HCT116 (cell line): ENCODE measurements at regions not wholly inside any gene's neighbourhood (a gene's known extent, or its start where the extent isn't known, plus 50 kb on each side); places are given as distances from the start of the nearest gene placed in this dataset.

Source experiments
- ATAC-seq: fragments of 200-7000 bp; cut with Tn5 transposase; 2 replicates; pipeline ENCODE4 v1.9.1; 2020; ENCODE audit warnings: mild to moderate bottlenecking, moderate library complexity
- BruUV-seq: library from RNA; stranded (reverse); fragments of 400-500 nt; replicated peaks from 2 replicates; lab custom pipeline; 2021; lab: Mats Ljungman, UMichigan
- CTCF ChIA-PET: fragments of 300-600 bp; sonication (Branson Sonifier 250); formaldehyde crosslinking; loops from one replicate; lab custom pipeline; 2021; ENCODE audit warnings: antibody characterized with exemption; lab: Charles Lee
- POLR2A ChIA-PET: fragments of 300-600, 350-600 bp; sonication (Branson Sonifier 250); formaldehyde crosslinking; loops from one replicate; lab custom pipeline; 2021; ENCODE audit warnings: antibody characterized with exemption; lab: Charles Lee
- RAD21 ChIA-PET, 2 experiments: fragments of 300-600 bp; sonication (Branson Sonifier 250); formaldehyde crosslinking; loops; one replicate each; lab custom pipeline; 2023; ENCODE audit warnings: low total read pairs in 2 of 2; ENCODE audit not compliant: uncharacterized antibody in 2 of 2, unreplicated experiment in 2 of 2, low non-redundant PET in 1 of 2; lab: Charles Lee
- DNase-seq: peaks from one replicate; pipeline ENCODE4 v3.0.0-alpha.2; 2010; ENCODE audit warnings: low read depth, low spot score
- H2AFZ ChIP-seq: fragments of 200-600 bp; shearing (Covaris generic), sonication (generic); 2 replicates; pipeline ENCODE4 v1.6.1; 2017; ENCODE audit warnings: low read depth, mixed run types, mixed read lengths, antibody characterized with exemption, low read length; ENCODE audit not compliant: poor library complexity, severe bottlenecking
- H3K27ac ChIP-seq: 2 replicates; pipeline ENCODE4 v1.5.1; 2012; ENCODE audit warnings: low read depth, low read length
- H3K27me3 ChIP-seq: fragments of 200-600 bp; sonication (generic); 2 replicates; pipeline ENCODE4 v1.6.1; 2016; ENCODE audit warnings: mixed run types, low read length, mixed read lengths; ENCODE audit not compliant: insufficient read depth
- H3K36me3 ChIP-seq, 2 experiments: fragments of 200-500 bp in 1 of 2; fragments of 200-600 bp in 1 of 2; sonication (Bioruptor generic) in 1 of 2; sonication (generic) in 1 of 2; 2 replicates each; pipeline versions ENCODE4 v1.5.1 to v1.6.1; 2014 to 2016; ENCODE audit warnings: low read length in 2 of 2, inconsistent platforms in 1 of 2, mixed read lengths in 1 of 2, mixed run types in 1 of 2; ENCODE audit not compliant: insufficient read depth in 2 of 2, control insufficient read depth in 1 of 2
- H3K4me1 ChIP-seq, 2 experiments: fragments of 200-600 bp in 1 of 2; sonication (generic) in 1 of 2; 2 replicates each; pipeline versions ENCODE4 v1.5.1 to v1.6.1; 2012 to 2017; ENCODE audit warnings: low read length in 2 of 2, inconsistent platforms in 1 of 2, mild to moderate bottlenecking in 1 of 2, mixed read lengths in 1 of 2, mixed run types in 1 of 2, moderate library complexity in 1 of 2; ENCODE audit not compliant: insufficient read depth in 2 of 2, control insufficient read depth in 1 of 2
- H3K4me2 ChIP-seq: fragments of 200-600 bp; sonication (generic); 2 replicates; pipeline ENCODE4 v1.6.1; 2017; ENCODE audit warnings: mixed run types, low read length, mixed read lengths
- H3K4me3 ChIP-seq, 2 experiments: fragments of 200-600 bp in 1 of 2; sonication (generic) in 1 of 2; replicated peaks in 1 of 2; 2 replicates each; pipeline ENCODE4 v1.5.1; 2011 to 2016; ENCODE audit warnings: low read length in 2 of 2, control low read depth in 1 of 2, low read depth in 1 of 2, mild to moderate bottlenecking in 1 of 2, mixed read lengths in 1 of 2, mixed run types in 1 of 2
- H3K79me2 ChIP-seq: fragments of 200-600 bp; sonication (generic); 2 replicates; pipeline ENCODE4 v1.6.1; 2017; ENCODE audit warnings: mild to moderate bottlenecking, mixed run types, low read length, moderate library complexity, mixed read lengths; ENCODE audit not compliant: insufficient read depth
- H3K9ac ChIP-seq: fragments of 200-600 bp; sonication (generic); 2 replicates; pipeline ENCODE4 v1.6.1; 2016; ENCODE audit warnings: low read length, mixed read lengths
- H3K9me2 ChIP-seq: fragments of 200-600 bp; sonication (generic), shearing (Covaris generic); 2 replicates; pipeline ENCODE4 v1.6.1; 2017; ENCODE audit warnings: mixed run types, mild to moderate bottlenecking, moderate library complexity; ENCODE audit not compliant: insufficient read depth
- H3K9me3 ChIP-seq, 2 experiments: fragments of 200-500 bp in 1 of 2; fragments of 200-600 bp in 1 of 2; sonication (Bioruptor generic) in 1 of 2; sonication (generic) in 1 of 2; 2 replicates each; pipeline ENCODE4 v1.6.1; 2014 to 2017; ENCODE audit warnings: low read length in 2 of 2, mixed read lengths in 2 of 2, inconsistent platforms in 1 of 2, low read depth in 1 of 2, mild to moderate bottlenecking in 1 of 2, mixed run types in 1 of 2, moderate library complexity in 1 of 2; ENCODE audit not compliant: control insufficient read depth in 1 of 2, insufficient read depth in 1 of 2
- H4K20me1 ChIP-seq: fragments of 200-600 bp; sonication (generic), shearing (Covaris generic); 2 replicates; pipeline ENCODE4 v1.6.1; 2017; ENCODE audit warnings: mixed run types, mild to moderate bottlenecking, moderate library complexity; ENCODE audit not compliant: insufficient read depth
- CBX3 ChIP-seq: IDR thresholded peaks from 2 replicates; pipeline ENCODE4 v1.6.1; 2012; ENCODE audit warnings: low read depth
- EGR1 ChIP-seq: IDR thresholded peaks from 2 replicates; pipeline ENCODE4 v1.6.1; 2012; ENCODE audit warnings: low read depth
- POLR2AphosphoS5 ChIP-seq: IDR thresholded peaks from 2 replicates; pipeline ENCODE4 v1.6.1; 2011; ENCODE audit warnings: mild to moderate bottlenecking, low read depth, low read length, moderate library complexity
- RAD21 ChIP-seq: IDR thresholded peaks from 2 replicates; pipeline ENCODE4 v1.6.1; 2012; ENCODE audit warnings: low read depth, mild to moderate bottlenecking
- SIN3A ChIP-seq: IDR thresholded peaks from 2 replicates; pipeline ENCODE4 v1.6.1; 2012; ENCODE audit warnings: low read depth
- SRF ChIP-seq: IDR thresholded peaks from 2 replicates; pipeline ENCODE4 v1.6.1; 2012; ENCODE audit warnings: low read depth
- intact Hi-C: fragments of 100-400 bp; cut with micrococcal nuclease; formaldehyde crosslinking; loops from 2 replicates; pipeline ENCODE4 v1.10.0; 2022
- TF ChIP-seq, protein P1 (sequence below), 3 experiments: fragments of 200-600 bp in 1 of 3; sonication (generic) in 1 of 3; IDR thresholded peaks in 2 of 3; conservative IDR thresholded peaks in 1 of 3; 2 replicates each; pipeline ENCODE4 v1.5.1; 2012 to 2017; ENCODE audit warnings: low read depth in 2 of 3, low read length in 2 of 3, antibody characterized with exemption in 1 of 3, borderline replicate concordance in 1 of 3, control low read depth in 1 of 3, mild to moderate bottlenecking in 1 of 3, mixed read lengths in 1 of 3, mixed run types in 1 of 3, moderate library complexity in 1 of 3; ENCODE audit not compliant: insufficient read depth in 1 of 3
- TF ChIP-seq, protein P2 (sequence below): IDR thresholded peaks from 2 replicates; pipeline ENCODE4 v1.6.1; 2012

- no TSS peak for BruUV-seq
- H4K20me1 ChIP-seq: no peaks in the 10 kb centered on the region
- H3K36me3 ChIP-seq: no peaks in the 10 kb centered on the region
- POLR2A ChIA-PET: no interaction called here
- no peaks in the 10 kb centered on the region for H3K79me2 ChIP-seq
- no peak for TF ChIP-seq EGR1
- intact Hi-C loops: no loop called here
- H3K9me2 ChIP-seq: no peaks in the 10 kb centered on the region
- H3K9me3 ChIP-seq: no peaks in the 10 kb centered on the region
- no peak overlapping the region for H2AFZ ChIP-seq
- no peak overlapping the region for H3K4me3 ChIP-seq
- RAD21 ChIA-PET: no interaction called here
- DNase-seq (no peak), ATAC-seq (no peak)
- CTCF ChIA-PET: no interaction called here
- no peak overlapping the region for H3K9ac ChIP-seq
- peaks cover 12% of the 10 kb centered on the region for H3K27me3 ChIP-seq
- H3K4me1 ChIP-seq: no peaks in the 10 kb centered on the region
- no peak overlapping the region for H3K4me2 ChIP-seq
- H3K27ac ChIP-seq: no peak overlapping the region
These were observed 726.6 kb upstream of the FANCL start for GRCh38 chr2:58967736-58968135.

DNA sequence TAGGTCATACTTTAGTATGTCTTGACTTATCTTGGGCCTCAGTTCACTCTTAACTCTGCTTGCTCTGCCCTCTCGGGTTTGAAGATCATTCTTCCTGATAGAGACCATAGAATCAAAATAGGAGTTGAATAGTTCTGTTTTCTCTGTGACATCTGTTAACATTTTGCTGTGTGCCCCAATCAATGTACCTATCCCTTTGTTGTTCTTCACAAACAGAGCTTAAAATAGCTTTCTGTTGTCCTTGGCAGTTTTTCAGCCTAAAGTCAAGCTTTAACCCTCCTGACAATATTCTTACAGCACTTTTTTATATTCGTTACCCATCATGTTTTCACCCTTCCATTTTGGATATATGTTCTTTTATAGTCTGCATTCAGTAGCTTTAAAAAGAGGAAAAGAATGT is 724.5 kb upstream of the FANCL start:
- H3K27me3 ChIP-seq: 0 out of 2 replicates have a peak, but pooled peaks cover under 1% of the 10 kb centered on the region
- H3K9me3 ChIP-seq: no peaks in the 10 kb centered on the region
- no peaks in the 10 kb centered on the region for H3K4me1 ChIP-seq
- no peaks in the 10 kb centered on the region for H4K20me1 ChIP-seq
- no peaks in the 10 kb centered on the region for H3K9me2 ChIP-seq
- H2AFZ ChIP-seq: no peak overlapping the region
- DNase-seq (no peak), ATAC-seq (no peak)
- H3K9ac ChIP-seq: no peak overlapping the region
- no TSS peak for BruUV-seq
- intact Hi-C loops: no loop called here
- no peaks in the 10 kb centered on the region for H3K36me3 ChIP-seq
- no peak overlapping the region for H3K4me3 ChIP-seq
- no peak overlapping the region for H3K4me2 ChIP-seq
- TF ChIP-seq, protein P1, sequence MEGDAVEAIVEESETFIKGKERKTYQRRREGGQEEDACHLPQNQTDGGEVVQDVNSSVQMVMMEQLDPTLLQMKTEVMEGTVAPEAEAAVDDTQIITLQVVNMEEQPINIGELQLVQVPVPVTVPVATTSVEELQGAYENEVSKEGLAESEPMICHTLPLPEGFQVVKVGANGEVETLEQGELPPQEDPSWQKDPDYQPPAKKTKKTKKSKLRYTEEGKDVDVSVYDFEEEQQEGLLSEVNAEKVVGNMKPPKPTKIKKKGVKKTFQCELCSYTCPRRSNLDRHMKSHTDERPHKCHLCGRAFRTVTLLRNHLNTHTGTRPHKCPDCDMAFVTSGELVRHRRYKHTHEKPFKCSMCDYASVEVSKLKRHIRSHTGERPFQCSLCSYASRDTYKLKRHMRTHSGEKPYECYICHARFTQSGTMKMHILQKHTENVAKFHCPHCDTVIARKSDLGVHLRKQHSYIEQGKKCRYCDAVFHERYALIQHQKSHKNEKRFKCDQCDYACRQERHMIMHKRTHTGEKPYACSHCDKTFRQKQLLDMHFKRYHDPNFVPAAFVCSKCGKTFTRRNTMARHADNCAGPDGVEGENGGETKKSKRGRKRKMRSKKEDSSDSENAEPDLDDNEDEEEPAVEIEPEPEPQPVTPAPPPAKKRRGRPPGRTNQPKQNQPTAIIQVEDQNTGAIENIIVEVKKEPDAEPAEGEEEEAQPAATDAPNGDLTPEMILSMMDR (IDR thresholded peaks at IDR 0.05 in 2 of 3, conservative IDR thresholded peaks at IDR 0.05 in 1 of 3; ENCODE audit: borderline replicate concordance in 1 of 3, insufficient read depth in 1 of 3, low read depth in 2 of 3, low read length in 2 of 3): no peak
- TF ChIP-seq SRF: no peak
- TF ChIP-seq CBX3: no peak
- no peak for TF ChIP-seq EGR1
- no peak for TF ChIP-seq SIN3A
- TF ChIP-seq, protein P2, sequence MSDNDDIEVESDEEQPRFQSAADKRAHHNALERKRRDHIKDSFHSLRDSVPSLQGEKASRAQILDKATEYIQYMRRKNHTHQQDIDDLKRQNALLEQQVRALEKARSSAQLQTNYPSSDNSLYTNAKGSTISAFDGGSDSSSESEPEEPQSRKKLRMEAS: no peak
- TF ChIP-seq RAD21: no peak
- no peak for TF ChIP-seq POLR2AphosphoS5
- TF ChIP-seq, all 23 proteins: peak for 0
- Histone ChIP-seq H3K79me2 (no peaks in the 10 kb centered on the region), H3K27ac (no peak overlapping the region)
- POLR2A ChIA-PET: no interaction called here
- RAD21 ChIA-PET: no interaction called here
- CTCF ChIA-PET: no interaction called here
